ENCODE measurements at regions not wholly inside any gene's neighbourhood (a gene's known extent, or its start where the extent isn't known, plus 50 kb on each side); places are given as distances from the start of the nearest gene placed in this dataset.

DNA sequence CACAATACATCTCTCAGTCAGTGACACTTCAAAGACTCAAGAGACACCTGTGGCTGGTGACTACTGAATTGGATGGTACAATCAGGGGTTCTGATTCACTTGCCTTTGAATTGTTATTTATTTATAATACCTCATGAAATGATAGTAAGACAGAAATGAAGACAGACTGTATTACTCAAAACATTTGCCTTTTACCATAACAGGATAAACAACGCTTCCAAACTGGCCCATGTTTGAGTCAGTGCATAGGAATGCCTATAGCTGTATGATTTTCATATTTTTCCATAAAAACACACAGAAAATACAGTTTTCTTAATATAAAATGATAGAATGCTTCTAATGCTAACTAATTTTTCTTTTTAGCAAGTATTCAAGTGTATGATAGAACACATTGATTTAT is 59.5 kb upstream of the FGF14 start (continued):
- TF ChIP-seq TCF7L2 (IDR thresholded peaks at IDR 0.05; ENCODE audit: low read depth, low read length), result no peak
- no peak for TF ChIP-seq TFAP4 (CRISPR knock-in tag; IDR thresholded peaks at IDR 0.05; ENCODE audit: borderline replicate concordance)
- no peak for TF ChIP-seq PTBP1 (IDR thresholded peaks at IDR 0.05; ENCODE audit: low read depth, low read length)
- TF ChIP-seq, protein P1, sequence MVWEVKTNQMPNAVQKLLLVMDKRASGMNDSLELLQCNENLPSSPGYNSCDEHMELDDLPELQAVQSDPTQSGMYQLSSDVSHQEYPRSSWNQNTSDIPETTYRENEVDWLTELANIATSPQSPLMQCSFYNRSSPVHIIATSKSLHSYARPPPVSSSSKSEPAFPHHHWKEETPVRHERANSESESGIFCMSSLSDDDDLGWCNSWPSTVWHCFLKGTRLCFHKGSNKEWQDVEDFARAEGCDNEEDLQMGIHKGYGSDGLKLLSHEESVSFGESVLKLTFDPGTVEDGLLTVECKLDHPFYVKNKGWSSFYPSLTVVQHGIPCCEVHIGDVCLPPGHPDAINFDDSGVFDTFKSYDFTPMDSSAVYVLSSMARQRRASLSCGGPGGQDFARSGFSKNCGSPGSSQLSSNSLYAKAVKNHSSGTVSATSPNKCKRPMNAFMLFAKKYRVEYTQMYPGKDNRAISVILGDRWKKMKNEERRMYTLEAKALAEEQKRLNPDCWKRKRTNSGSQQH (CRISPR knock-in tag; IDR thresholded peaks at IDR 0.05), result no peak

DNA sequence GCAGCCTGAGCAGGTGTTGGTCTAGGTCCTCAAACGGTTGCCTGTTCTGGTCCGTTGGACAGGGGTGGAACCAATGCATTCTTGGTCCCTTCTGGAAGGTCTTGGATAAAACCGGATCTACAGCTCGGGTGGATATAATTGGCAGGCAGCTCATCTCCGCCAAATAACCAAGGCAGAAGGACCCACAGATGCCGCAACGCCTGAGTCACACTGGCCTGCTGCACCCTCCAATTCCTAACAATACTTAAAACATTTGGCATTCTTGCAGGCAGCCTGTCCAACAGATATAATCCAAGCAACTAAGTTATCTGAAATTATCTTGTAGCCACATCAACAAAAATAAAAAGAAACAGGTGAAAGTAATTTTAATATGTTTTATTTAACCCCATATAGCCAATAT is 59.0 kb upstream of the FGF14 start:
- Histone ChIP-seq H3K9me3 (replicated peaks; ENCODE audit: control insufficient read depth, insufficient read depth, low read depth, low read length) (no peaks in the 10 kb centered on the region), H3K79me2 (ENCODE audit: control insufficient read depth, insufficient read depth, low read length) (no peaks in the 10 kb centered on the region), H3K4me3 (no peak overlapping the region), H3K4me1 (replicated peaks in 1 of 2; ENCODE audit: control insufficient read depth in 2 of 2, insufficient read depth in 2 of 2, low read length in 2 of 2) (no peaks in the 10 kb centered on the region), H3K4me2 (ENCODE audit: insufficient read depth, low read length) (no peak overlapping the region), H4K20me1 (replicated peaks; ENCODE audit: control insufficient read depth, insufficient read depth, low read length) (no peaks in the 10 kb centered on the region), H3K36me3 (ENCODE audit: control insufficient read depth, insufficient read depth, low read length) (no peaks in the 10 kb centered on the region), H3K9me1 (ENCODE audit: control insufficient read depth, insufficient read depth, low read length) (no peaks in the 10 kb centered on the region), H2AFZ (ENCODE audit: low read depth, low read length) (no peak overlapping the region), H3K27ac (ENCODE audit: extremely low read depth, low read depth, low read length) (no peak overlapping the region), H3K27me3 (ENCODE audit: control insufficient read depth in 2 of 2, insufficient read depth in 2 of 2, low read length in 2 of 2) (no peaks in the 10 kb centered on the region), H3K9ac (ENCODE audit: insufficient read depth in 1 of 2, low read depth in 2 of 2, low read length in 2 of 2) (no peak overlapping the region)
- TF ChIP-seq ZNF274 (IDR thresholded peaks at IDR 0.05; ENCODE audit: borderline replicate concordance, low read depth, low read length) (no peak), CBX3 (IDR thresholded peaks at IDR 0.05; ENCODE audit: borderline replicate concordance in 1 of 2, low read length in 2 of 2) (no peak), NCOA4 (IDR thresholded peaks at IDR 0.05; ENCODE audit: partially characterized antibody) (no peak)
- CTCF ChIA-PET (ENCODE audit: low intra/inter-chr PET ratio), result no interaction called here
- FAIRE-seq (no peak), DNase-seq (ENCODE audit: extremely low read depth in 1 of 4, low spot score in 3 of 4) (no peak), ATAC-seq (no peak)
- POLR2A ChIA-PET, result no interaction called here
- in situ Hi-C loops (cut with MboI), result no loop called here
- intact Hi-C loops (cut with micrococcal nuclease), result no loop called here
- BruUV-seq (replicated peaks), result no TSS peak
- WGBS (ENCODE audit: insufficient coverage, low coverage, missing lambda C conversion rate), result 2% methylated on average over 7 of the region's 7 CpGs

Measured in K562 (cell line).